Vagina (tissue), 2 donors: ENCODE measurements at regions not wholly inside any gene's neighbourhood (a gene's known extent, or its start where the extent isn't known, plus 50 kb on each side); places are given as distances from the start of the nearest gene placed in this dataset.

Experiments
- CTCF ChIP-seq, 3 experiments: fragments of 450-650 bp in 2 of 3; fragments of 200-600 bp in 1 of 3; sonication (generic) in 1 of 3; IDR thresholded peaks; one replicate each; pipeline ENCODE4 v1.5.1; 2017 to 2019; ENCODE audit warnings: antibody characterized with exemption in 3 of 3, mild to moderate bottlenecking in 2 of 3, moderate library complexity in 2 of 3
- POLR2A ChIP-seq, 2 donors: fragments of 450-650 bp; IDR thresholded peaks; one replicate each; pipeline ENCODE4 v1.6.1; 2017; ENCODE audit warnings: antibody characterized with exemption in 2 of 2, mild to moderate bottlenecking in 2 of 2, moderate library complexity in 2 of 2

- TF ChIP-seq CTCF (IDR thresholded peaks at IDR 0.05) (no peak), POLR2A (IDR thresholded peaks at IDR 0.05) (no peak)
Measured at GRCh38 chr7:156158213-156158612, 345.9 kb upstream of the SHH start.
